ENCODE measurements at regions not wholly inside any gene's neighbourhood (a gene's known extent, or its start where the extent isn't known, plus 50 kb on each side); places are given as distances from the start of the nearest gene placed in this dataset.

GRCh38 chr1:106225403-106225802, 831.1 kb upstream of the PRMT6 start:
- no peak for TF ChIP-seq POLR2AphosphoS5 (IDR thresholded peaks at IDR 0.05; ENCODE audit: low read depth, low read length)
- TF ChIP-seq REST (IDR thresholded peaks at IDR 0.05; ENCODE audit: insufficient read depth in 1 of 2, low read depth in 2 of 2, low read length in 2 of 2), result no peak
- TF ChIP-seq SIN3A (IDR thresholded peaks at IDR 0.05; ENCODE audit: borderline replicate concordance, insufficient read depth, low read length), result no peak
- no peak for TF ChIP-seq TAF1 (IDR thresholded peaks at IDR 0.05; ENCODE audit: borderline replicate concordance, insufficient read depth, low read length)
- TF ChIP-seq FOXP2 (optimal IDR thresholded peaks at IDR 0.05; ENCODE audit: borderline replicate concordance, extremely low read depth, extremely low read length, insufficient read depth), result no peak
